CD4-positive, alpha-beta T cell (primary cell): ENCODE measurements at regions not wholly inside any gene's neighbourhood (a gene's known extent, or its start where the extent isn't known, plus 50 kb on each side); places are given as distances from the start of the nearest gene placed in this dataset.

ENCODE experiments used
- ATAC-seq: fragments of 200-7000 bp; cut with Tn5 transposase; one replicate; pipeline ENCODE4 v1.10.0; 2022; ENCODE audit warnings: mild to moderate bottlenecking; ENCODE audit not compliant: poor library complexity
- CTCF ChIA-PET: fragments of 350-600 bp; sonication (Branson Sonifier 250); formaldehyde crosslinking; loops from one replicate; lab custom pipeline; 2021; ENCODE audit warnings: antibody characterized with exemption, inconsistent platforms; lab: Charles Lee
- POLR2A ChIA-PET: fragments of 350-600 bp; sonication (Branson Sonifier 250); formaldehyde crosslinking; loops from one replicate; lab custom pipeline; 2021; ENCODE audit warnings: antibody characterized with exemption, inconsistent platforms; lab: Charles Lee
- DNase-seq, 14 experiments: peaks; one replicate each; pipeline ENCODE4 v3.0.0-alpha.2; 2013 to 2020; ENCODE audit warnings: mixed read lengths in 2 of 14
- H3K27ac ChIP-seq, 2 donors: one replicate each; pipeline versions ENCODE4 v1.5.1 to v1.7.0; 2013; ENCODE audit warnings: low read length in 2 of 2, low read depth in 1 of 2, mild to moderate bottlenecking in 1 of 2
- H3K27me3 ChIP-seq, 2 experiments: 1 replicate in 1 of 2; 2 replicates in 1 of 2; pipeline versions ENCODE4 v1.6.1 to v1.7.0; 2013; ENCODE audit warnings: low read length in 2 of 2, control low read depth in 1 of 2, mild to moderate bottlenecking in 1 of 2, moderate library complexity in 1 of 2; ENCODE audit not compliant: insufficient read depth in 2 of 2, control insufficient read depth in 1 of 2
- H3K36me3 ChIP-seq: one replicate; pipeline ENCODE4 v1.6.1; 2013; ENCODE audit warnings: low read length, control low read depth; ENCODE audit not compliant: insufficient read depth
- H3K4me1 ChIP-seq: one replicate; pipeline ENCODE4 v1.6.1; 2013; ENCODE audit warnings: low read length, control low read depth; ENCODE audit not compliant: insufficient read depth
- H3K4me3 ChIP-seq: one replicate; pipeline ENCODE4 v1.5.1; 2013; ENCODE audit warnings: mild to moderate bottlenecking, low read length, moderate library complexity
- H3K9me3 ChIP-seq, 2 experiments: 1 replicate in 1 of 2; 2 replicates in 1 of 2; pipeline versions ENCODE4 v1.6.1 to v1.7.0; 2013; ENCODE audit warnings: low read length in 2 of 2, mild to moderate bottlenecking in 2 of 2, control low read depth in 1 of 2, moderate library complexity in 1 of 2; ENCODE audit not compliant: control insufficient read depth in 1 of 2, insufficient read depth in 1 of 2
- H3K27ac Mint-ChIP-seq: one replicate; pipeline ENCODE4 v1.8.0; 2020; ENCODE audit warnings: mixed read lengths
- H3K27me3 Mint-ChIP-seq: one replicate; pipeline ENCODE4 v1.8.0; 2021; ENCODE audit warnings: mixed read lengths
- H3K36me3 Mint-ChIP-seq: one replicate; pipeline ENCODE4 v1.8.0; 2021; ENCODE audit warnings: low read depth, mixed read lengths
- H3K4me1 Mint-ChIP-seq: one replicate; pipeline ENCODE4 v1.8.0; 2021; ENCODE audit warnings: low read depth, mixed read lengths
- H3K4me3 Mint-ChIP-seq: one replicate; pipeline ENCODE4 v1.8.0; 2020; ENCODE audit warnings: mild to moderate bottlenecking, mixed read lengths
- H3K9me3 Mint-ChIP-seq: one replicate; pipeline ENCODE4 v1.8.0; 2020; ENCODE audit warnings: mixed read lengths
- intact Hi-C, 2 experiments: fragments of 100-400 bp; cut with DNase I in 1 of 2; cut with micrococcal nuclease in 1 of 2; formaldehyde crosslinking; loops; one replicate each; pipeline versions ENCODE4 v1.15.1 to v1.9.0; 2023 to 2025; cut with DNase I, micrococcal nuclease
- TF ChIP-seq, protein P1 (sequence below): fragments of 200-600 bp; IDR thresholded peaks from one replicate; pipeline ENCODE4 v1.8.0; 2022; ENCODE audit warnings: antibody characterized with exemption, mild to moderate bottlenecking

DNA sequence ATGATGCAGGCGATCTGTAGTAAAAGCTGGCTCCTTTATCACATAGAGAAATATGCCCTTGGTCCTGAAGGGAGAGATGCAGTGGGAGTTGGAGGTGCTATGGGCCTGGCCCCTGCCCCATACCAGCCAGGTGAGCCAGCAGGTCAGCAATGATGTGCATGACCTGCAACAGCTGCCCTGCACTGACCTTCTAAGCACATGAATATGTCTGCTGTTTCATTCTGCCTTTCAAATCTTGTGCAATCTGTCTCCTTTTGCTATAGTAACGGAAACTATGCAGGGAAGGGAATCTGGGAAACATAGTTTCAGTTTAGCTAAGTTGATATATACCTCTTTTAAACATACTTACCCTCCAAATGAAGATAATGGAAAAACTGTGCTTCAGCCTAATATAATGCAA, 235.2 kb downstream of the TDRD15 start:
- TF ChIP-seq, protein P1, sequence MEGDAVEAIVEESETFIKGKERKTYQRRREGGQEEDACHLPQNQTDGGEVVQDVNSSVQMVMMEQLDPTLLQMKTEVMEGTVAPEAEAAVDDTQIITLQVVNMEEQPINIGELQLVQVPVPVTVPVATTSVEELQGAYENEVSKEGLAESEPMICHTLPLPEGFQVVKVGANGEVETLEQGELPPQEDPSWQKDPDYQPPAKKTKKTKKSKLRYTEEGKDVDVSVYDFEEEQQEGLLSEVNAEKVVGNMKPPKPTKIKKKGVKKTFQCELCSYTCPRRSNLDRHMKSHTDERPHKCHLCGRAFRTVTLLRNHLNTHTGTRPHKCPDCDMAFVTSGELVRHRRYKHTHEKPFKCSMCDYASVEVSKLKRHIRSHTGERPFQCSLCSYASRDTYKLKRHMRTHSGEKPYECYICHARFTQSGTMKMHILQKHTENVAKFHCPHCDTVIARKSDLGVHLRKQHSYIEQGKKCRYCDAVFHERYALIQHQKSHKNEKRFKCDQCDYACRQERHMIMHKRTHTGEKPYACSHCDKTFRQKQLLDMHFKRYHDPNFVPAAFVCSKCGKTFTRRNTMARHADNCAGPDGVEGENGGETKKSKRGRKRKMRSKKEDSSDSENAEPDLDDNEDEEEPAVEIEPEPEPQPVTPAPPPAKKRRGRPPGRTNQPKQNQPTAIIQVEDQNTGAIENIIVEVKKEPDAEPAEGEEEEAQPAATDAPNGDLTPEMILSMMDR, result no peak

DNA sequence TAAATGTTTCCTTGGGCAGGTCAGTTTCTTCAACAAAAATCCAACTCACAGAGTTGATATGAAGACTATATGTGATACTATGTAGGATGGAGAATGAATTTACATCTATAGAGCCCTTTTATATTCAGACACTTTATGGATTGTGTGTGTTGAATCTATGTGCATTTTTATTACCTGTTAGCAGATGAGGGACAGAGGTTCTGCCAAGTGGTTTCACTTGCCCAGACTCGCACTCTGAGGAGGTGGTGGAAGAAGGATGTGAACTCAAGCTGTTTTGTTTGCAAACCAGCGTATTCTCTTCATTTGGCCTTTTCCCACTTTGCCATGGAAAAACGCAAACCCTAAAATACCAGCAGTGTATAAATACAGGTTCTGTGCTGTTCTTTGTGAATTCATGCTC, 237.6 kb downstream of the TDRD15 start:
- no peaks in the 10 kb centered on the region for H3K4me1 ChIP-seq
- ChIA-PET POLR2A (no interaction called here), CTCF (no interaction called here)

More for the DNA sequence above, 235.2 kb downstream of the TDRD15 start:
- no peak overlapping the region for H3K4me3 ChIP-seq
- intact Hi-C loops, result no loop called here
- ATAC-seq (no peak), DNase-seq (no peak)
- ChIA-PET POLR2A (no interaction called here), CTCF (no interaction called here)
- no peaks in the 10 kb centered on the region for H3K36me3 ChIP-seq
- peaks cover 0 to 8% of the 10 kb centered on the region in 2 experiments for H3K9me3 ChIP-seq
- no peak overlapping the region for H3K27ac ChIP-seq
- H3K27me3 Mint-ChIP-seq, result no peaks in the 10 kb centered on the region
- H3K27ac Mint-ChIP-seq, result no peak overlapping the region
- no peak overlapping the region for H3K4me3 Mint-ChIP-seq
- no peaks in the 10 kb centered on the region for H3K4me1 Mint-ChIP-seq
- H3K9me3 Mint-ChIP-seq, result no peaks in the 10 kb centered on the region
- no peaks in the 10 kb centered on the region for H3K27me3 ChIP-seq
- H3K36me3 Mint-ChIP-seq, result no peaks in the 10 kb centered on the region
- H3K4me1 ChIP-seq, result no peaks in the 10 kb centered on the region

DNA sequence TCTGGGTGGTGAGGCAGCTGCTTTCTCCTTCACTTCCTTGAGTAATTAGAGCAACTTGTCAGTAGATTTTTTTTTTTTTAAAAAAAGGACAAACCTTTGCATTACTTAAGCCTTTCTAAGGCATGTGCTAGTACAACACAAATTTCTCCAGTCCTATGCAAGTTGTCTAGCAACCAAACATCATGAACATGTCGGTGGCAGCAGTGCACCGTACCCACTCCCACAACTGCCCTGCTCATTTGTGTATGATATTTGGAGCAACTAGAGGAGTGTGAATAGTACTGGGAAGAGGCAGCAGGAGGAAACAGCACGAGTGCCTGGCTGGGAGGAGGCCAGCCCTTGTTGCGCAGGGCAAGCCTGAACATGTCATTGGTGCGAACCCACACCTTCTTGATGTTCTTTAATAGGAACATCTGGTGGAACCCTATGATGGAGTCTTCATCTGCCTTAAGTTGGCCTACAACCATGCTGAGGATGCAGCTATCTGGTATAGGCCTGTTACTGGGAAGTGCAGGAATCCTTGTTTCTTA, 238.3 kb downstream of the TDRD15 start:
- ChIA-PET POLR2A (no interaction called here), CTCF (no interaction called here)
- DNase-seq (no peak), ATAC-seq (no peak)
- H3K27ac Mint-ChIP-seq, result no peak overlapping the region
- no peaks in the 10 kb centered on the region for H3K27me3 ChIP-seq
- H3K9me3 ChIP-seq, result peaks cover 0 to 8% of the 10 kb centered on the region in 2 experiments
- no peaks in the 10 kb centered on the region for H3K36me3 ChIP-seq
- no peaks in the 10 kb centered on the region for H3K27me3 Mint-ChIP-seq
- H3K4me1 ChIP-seq, result no peaks in the 10 kb centered on the region
- no peak overlapping the region for H3K4me3 Mint-ChIP-seq
- H3K27ac ChIP-seq, result no peak overlapping the region
- TF ChIP-seq, protein P1, result no peak
- H3K4me1 Mint-ChIP-seq, result no peaks in the 10 kb centered on the region
- intact Hi-C loops, result no loop called here
- no peaks in the 10 kb centered on the region for H3K36me3 Mint-ChIP-seq
- H3K4me3 ChIP-seq, result no peak overlapping the region
- no peaks in the 10 kb centered on the region for H3K9me3 Mint-ChIP-seq

More for the DNA sequence above, 237.6 kb downstream of the TDRD15 start:
- no peaks in the 10 kb centered on the region for H3K4me1 Mint-ChIP-seq
- H3K9me3 Mint-ChIP-seq, result no peaks in the 10 kb centered on the region
- H3K4me3 ChIP-seq, result no peak overlapping the region
- no peak overlapping the region for H3K27ac ChIP-seq
- TF ChIP-seq, protein P1, result no peak
- H3K4me3 Mint-ChIP-seq, result no peak overlapping the region
- H3K36me3 Mint-ChIP-seq, result no peaks in the 10 kb centered on the region
- H3K27me3 Mint-ChIP-seq, result no peaks in the 10 kb centered on the region
- no peak overlapping the region for H3K27ac Mint-ChIP-seq
- H3K9me3 ChIP-seq, result peaks cover 0 to 8% of the 10 kb centered on the region in 2 experiments
- intact Hi-C loops, result no loop called here
- H3K36me3 ChIP-seq, result no peaks in the 10 kb centered on the region
- ATAC-seq (no peak), DNase-seq (no peak)
- no peaks in the 10 kb centered on the region for H3K27me3 ChIP-seq
